K562 (cell line): ENCODE measurements at regions not wholly inside any gene's neighbourhood (a gene's known extent, or its start where the extent isn't known, plus 50 kb on each side); places are given as distances from the start of the nearest gene placed in this dataset.

Source experiments
- ATF6 ChIP-seq: sonication (generic); formaldehyde crosslinking; IDR thresholded peaks from 2 replicates; pipeline ENCODE4 v1.4.0; 2020; ENCODE audit warnings: mild to moderate bottlenecking, missing genetic modification reagents
- CTBP1 ChIP-seq: fragments of 450-650 bp; IDR thresholded peaks from 2 replicates; pipeline ENCODE4 v1.6.1; 2016; ENCODE audit warnings: borderline replicate concordance
- CTCFL ChIP-seq: IDR thresholded peaks from 2 replicates; pipeline ENCODE4 v1.6.1; 2011; ENCODE audit warnings: borderline replicate concordance, low read depth, mild to moderate bottlenecking, moderate library complexity, low read length; ENCODE audit not compliant: insufficient read depth, poor library complexity, severe bottlenecking
- DEAF1 ChIP-seq: fragments of 450-650 bp; formaldehyde crosslinking; IDR thresholded peaks from 2 replicates; pipeline ENCODE4 v1.4.0; 2020; ENCODE audit warnings: mild to moderate bottlenecking, moderate library complexity
- MBD2 ChIP-seq: sonication (generic); IDR thresholded peaks from 2 replicates; pipeline ENCODE4 v1.6.1; 2016; ENCODE audit warnings: low read depth, borderline replicate concordance
- MEIS2 ChIP-seq: fragments of 450-650 bp; IDR thresholded peaks from 2 replicates; pipeline ENCODE4 v1.6.1; 2014; ENCODE audit warnings: mild to moderate bottlenecking; ENCODE audit not compliant: partially characterized antibody
- PBX2 ChIP-seq, 2 experiments: IDR thresholded peaks in 1 of 2; conservative IDR thresholded peaks in 1 of 2; 2 replicates each; pipeline ENCODE4 v1.6.1; 2016; ENCODE audit warnings: low read depth in 2 of 2, mild to moderate bottlenecking in 1 of 2, missing compliant biosample characterization in 1 of 2, missing genetic modification characterization in 1 of 2, moderate library complexity in 1 of 2
- SMC3 ChIP-seq: conservative IDR thresholded peaks from 2 replicates; pipeline ENCODE4 v1.6.1; 2011; ENCODE audit warnings: low read depth, low read length, improper control_type of control experiment; ENCODE audit not compliant: insufficient read depth
- STAG1 ChIP-seq: sonication (generic); formaldehyde crosslinking; IDR thresholded peaks from 2 replicates; pipeline ENCODE4 v1.5.0; 2020; ENCODE audit warnings: missing genetic modification reagents, borderline replicate concordance
- ZNF57 ChIP-seq: fragments of 450-650 bp; formaldehyde crosslinking; IDR thresholded peaks from 2 replicates; pipeline ENCODE4 v1.4.0; 2020; ENCODE audit warnings: mild to moderate bottlenecking, moderate library complexity

GRCh38 chr18:2104620-2105462, 466.5 kb downstream of the METTL4 start (continued):
- TF ChIP-seq DEAF1 = peak; percentile 91
- peak; percentile 91 for TF ChIP-seq SMC3
- TF ChIP-seq CTBP1 = peak; percentile 33; the same call in 1 of the 2 replicates
- no peak for TF ChIP-seq MEIS2
- no peak for TF ChIP-seq PBX2 (CRISPR knock-in tag; IDR thresholded peaks at IDR 0.05; ENCODE audit: low read depth)
- TF ChIP-seq PBX2 (tag; conservative IDR thresholded peaks at IDR 0.05; ENCODE audit: low read depth) = peak; percentile 36; the same call in 1 of the 2 replicates
- peak; percentile 37 for TF ChIP-seq CTCFL
- 0 out of 2 replicates have a peak, but pooled peaks have one; percentile 19 for TF ChIP-seq ATF6 (CRISPR knock-in tag)
- no peak for TF ChIP-seq ZNF57
- TF ChIP-seq STAG1 (CRISPR knock-in tag) = peak; percentile 50; the same call in 1 of the 2 replicates
- TF ChIP-seq MBD2 = no peak
- TF ChIP-seq, all 486 proteins: peak for 14
